GM21576 (cell line): ENCODE measurements at regions not wholly inside any gene's neighbourhood (a gene's known extent, or its start where the extent isn't known, plus 50 kb on each side); places are given as distances from the start of the nearest gene placed in this dataset.
"Not testable (repeated sequence)": the region's sequence is repeated elsewhere in the genome, so short reads cannot be mapped to it uniquely, and the experiment has no call there.

Experiments
- ATAC-seq: cut with Tn5 transposase; IDR thresholded peaks from one replicate; pipeline ENCODE4 v1.9.1; 2021; ENCODE audit warnings: mild to moderate bottlenecking, moderate library complexity; ENCODE audit not compliant: unreplicated experiment

DNA sequence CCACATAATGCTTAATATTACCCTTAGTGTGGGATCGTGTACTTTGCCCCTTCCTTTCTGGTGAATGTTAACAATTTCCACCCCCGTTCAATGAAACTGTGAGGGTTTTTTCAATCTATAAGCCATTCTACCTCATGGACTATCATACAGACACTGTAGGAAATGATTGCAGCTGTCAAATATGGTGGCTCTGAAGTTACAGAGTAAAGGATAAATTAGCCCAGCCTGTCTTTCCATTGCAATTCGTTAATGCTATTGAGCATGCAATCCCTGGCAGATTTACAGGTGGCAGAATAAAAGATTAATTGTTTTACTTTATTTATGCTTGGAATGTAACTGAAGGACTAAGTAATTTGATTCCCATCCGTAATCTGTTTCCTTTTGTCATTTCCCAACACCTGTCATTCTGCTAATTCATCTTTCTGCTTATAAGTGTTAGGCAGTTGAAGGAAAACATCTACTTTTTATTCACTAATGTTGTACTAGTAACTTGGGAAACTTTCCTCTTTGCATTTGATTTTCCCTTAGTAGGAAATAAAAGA, 1211.6 kb upstream of the LRRN3 start:
- no peak for ATAC-seq

DNA sequence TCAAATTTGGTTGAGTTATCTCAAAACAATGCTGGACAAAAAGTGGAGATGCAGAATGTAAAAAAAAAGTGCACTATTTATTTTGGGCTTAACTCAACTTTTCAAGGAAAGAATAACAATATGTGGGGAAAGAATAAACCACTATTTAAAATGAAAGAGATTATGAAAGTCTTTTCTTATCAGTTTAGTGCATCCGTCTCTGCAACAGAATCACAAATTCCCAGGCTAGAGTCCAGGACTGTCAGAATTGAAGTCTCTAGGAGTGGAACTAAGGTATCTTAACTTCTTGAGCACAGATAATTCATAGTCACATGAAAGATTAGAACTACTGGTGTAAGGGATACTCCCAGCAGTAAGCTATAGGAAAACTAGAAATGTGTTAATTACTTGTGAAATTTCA, 1200.3 kb upstream of the LRRN3 start:
- no peak for ATAC-seq

DNA sequence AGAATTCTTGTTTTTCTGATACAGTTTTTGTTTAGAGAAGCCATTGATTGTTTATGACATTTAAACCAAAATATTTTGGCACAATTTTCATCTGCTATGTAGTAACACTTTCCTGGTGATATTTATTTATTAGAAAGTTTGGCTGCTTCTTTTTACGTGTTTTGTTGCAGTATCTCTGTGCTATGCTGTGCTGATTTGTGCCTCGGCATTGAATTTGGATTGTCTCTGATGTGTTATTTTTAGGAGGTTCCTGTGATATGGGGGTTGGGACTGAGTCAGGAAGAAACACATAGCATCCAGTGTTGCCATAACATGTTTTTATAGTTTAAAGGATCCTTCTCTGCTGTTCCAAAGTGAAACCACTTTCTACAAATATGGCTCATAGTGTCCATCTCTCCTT, 1197.7 kb upstream of the LRRN3 start:
- no peak for ATAC-seq

DNA sequence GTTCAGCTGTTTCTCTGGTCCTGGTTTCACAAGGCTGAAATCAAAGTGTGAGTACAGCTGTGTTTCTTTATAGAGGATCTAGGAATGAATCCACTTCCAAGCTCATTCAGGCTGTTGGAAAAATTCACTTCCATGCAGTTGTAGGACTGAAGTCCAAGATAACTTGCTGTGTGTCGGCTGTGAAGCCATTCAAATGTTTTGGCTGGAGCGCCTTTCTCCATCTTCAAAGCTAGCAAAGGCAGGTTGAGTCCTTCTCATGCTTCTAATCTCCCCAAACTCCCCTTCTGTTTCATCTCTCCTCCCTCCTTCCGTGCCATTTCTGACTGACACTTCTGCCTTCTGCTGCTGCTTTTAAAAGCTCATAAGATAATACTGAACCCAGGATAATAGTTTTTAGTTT, 1195.4 kb upstream of the LRRN3 start:
- ATAC-seq, result no peak

DNA sequence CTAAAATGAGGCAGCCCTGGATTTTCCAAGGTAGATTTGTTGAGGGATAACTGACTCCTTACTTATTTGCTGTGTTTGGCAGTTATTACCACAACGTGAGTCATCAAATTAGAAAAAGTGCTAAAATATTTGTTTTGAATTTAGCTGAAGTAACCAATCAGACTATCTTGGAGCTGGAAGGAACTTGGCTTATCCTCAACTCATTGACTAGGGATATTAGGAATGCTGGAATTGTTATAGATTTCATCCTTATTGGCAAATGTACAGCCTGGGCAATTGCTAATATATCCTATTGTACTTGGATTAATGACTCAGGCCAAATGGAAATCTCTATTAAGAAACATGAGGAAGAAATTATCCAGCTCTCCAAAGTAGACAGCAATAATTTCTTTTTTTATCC, 1189.0 kb upstream of the LRRN3 start:
- no peak for ATAC-seq

DNA sequence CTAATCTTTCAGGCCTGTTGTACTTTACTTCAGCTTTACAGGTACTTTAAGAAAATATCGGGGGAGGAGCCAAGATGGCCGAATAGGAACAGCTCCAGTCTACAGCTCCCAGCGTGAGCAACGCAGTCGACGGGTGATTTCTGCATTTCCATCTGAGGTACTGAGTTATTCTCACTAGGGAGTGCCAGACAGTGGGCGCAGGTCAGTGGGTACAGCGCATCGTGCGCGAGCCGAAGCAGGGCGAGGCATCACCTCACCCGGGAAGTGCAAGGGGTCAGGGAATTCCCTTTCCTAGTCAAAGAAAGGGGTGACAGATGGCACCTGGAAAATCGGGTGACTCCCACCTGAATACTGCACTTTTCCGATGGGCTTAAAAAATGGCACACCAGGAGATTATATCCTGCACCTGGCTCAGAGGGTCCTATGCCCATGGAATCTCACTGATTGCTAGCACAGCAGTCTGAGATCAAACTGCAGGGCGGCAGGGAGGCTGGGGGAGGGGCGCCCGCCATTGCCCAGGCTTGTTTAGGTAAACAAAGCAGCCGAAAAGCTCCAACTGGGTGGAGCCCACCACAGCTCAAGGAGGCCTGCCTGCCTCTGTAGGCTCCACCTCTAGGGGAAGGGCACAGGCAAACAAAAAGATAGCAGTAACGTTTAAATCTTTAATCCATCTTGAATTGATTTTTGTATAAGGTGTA, 1185.4 kb upstream of the LRRN3 start:
- not testable (repeated sequence) for ATAC-seq

DNA sequence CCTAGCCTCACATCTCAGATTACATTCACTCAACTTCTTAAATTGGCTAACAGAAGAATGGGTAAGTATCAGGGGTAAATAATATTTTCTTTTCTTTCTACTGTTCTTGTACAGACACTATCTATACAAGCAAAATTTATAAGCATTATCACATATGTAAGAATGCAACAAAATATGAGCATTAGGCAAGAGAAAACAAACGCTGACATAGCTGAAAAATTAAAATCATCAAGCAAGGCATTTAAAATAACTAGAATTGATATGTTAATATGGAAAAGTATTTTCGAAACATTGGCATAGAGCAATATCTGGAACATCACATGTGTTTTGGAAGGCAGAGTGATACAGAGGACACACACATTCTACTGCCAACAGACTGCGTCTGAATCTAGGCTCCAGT, 1175.3 kb upstream of the LRRN3 start:
- ATAC-seq, result no peak

DNA sequence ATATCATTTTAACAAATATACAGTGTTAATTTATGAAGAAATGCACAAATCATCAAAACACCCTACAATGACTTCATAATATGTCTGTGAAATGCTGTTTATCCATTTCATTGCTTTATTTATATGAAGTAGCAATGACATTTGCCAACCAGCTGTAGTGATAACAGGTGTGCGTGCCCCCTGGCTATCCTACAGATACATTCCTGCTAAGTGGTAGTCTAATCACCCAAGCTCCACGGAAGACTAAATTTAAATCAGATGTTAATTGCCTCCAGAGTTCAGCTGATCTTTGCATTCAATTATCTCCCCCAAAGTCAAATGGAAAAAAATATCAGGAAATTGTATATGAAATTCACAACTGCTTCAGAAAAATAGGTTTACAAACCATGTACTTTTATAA, 1164.2 kb upstream of the LRRN3 start:
- ATAC-seq, result no peak

DNA sequence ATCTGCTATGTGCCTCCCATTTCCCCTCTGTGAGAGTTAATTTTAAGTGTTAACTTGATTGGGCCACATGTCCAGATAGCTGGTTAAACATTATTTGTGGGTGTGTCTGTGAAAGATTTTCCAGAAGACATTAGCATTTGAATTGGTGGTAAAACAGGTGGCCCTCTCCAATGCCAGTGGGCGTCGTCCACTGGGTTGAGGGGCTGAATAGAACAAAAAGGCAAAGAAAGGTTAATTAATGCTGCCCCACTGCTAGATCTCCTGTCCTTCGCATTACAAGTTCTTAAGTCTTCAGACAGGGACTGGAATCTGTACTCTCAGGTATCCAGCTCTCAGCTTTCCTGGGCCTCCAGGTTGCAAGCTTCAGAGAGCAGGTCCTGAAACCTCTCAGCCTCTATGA, 1160.9 kb upstream of the LRRN3 start:
- no peak for ATAC-seq

DNA sequence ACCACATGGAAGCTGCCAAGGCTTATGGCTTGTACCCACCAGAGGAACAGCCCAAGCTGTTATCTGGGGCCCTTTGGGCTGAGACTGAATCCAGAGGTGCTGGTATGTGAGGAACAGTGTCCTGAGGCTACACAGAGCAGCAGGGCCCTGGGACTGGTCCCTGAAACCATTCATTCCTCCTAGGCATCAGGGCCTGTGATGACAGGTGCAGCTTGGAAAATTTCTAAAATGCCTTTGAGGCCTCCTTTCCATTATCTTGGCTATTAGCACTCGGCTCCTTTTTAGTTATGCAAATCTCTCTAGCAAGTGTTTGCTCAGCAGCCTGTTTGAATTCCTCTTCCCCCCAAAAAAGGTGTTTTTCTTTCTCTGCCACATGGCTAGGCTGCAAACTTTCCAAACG, 1151.7 kb upstream of the LRRN3 start:
- ATAC-seq, result no peak

DNA sequence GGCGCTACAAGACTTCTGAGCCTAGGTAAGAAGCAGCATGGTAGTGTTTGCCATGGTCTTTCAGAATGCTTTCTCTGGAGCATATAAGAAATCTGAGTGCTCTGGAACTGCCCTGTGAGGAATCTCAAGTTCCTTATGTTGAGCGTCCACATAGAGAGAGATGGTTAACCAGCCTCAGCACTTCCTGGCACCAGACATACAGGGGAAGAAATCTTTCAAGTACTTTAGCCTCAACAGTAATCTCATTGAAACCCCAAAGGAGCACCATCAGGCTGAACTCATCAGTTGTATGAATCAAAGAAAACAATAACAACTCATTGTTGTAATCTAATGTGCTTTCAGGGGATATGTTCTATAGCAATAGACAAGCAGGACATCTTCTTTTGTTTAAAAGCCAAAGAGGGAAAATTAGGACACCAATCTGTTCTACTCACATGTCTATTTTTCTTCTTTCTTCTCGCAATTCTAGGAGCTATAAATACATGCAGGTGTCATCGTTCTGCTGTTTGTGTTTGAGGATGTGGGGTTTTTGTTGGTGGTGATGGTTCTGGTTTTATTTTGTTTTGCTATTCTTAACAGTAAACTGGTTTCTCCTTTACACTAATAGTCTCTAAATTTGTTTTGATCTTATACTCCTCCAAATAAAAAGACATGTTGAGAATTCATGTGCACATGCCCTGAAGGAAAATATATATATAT, 1145.0 kb upstream of the LRRN3 start:
- ATAC-seq, result no peak

DNA sequence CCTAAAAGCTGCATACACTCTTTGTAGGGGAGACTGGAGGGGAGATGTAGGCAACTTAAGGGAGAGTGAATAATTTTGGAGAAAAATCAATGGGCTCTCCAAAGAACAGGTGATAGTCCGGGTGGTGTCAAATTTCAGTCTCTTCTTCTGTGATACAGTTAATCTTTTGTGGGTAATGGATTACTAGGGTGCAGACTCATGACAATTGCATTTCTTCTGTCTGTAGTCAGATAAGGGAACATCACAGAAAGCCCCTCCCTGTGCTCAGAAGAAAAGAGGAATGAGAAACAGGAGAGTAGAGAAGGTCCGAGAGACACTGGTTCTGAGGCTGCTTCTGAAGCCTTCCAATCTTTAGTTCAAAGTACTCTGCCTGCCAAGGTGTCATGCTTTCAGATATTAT, 1140.7 kb upstream of the LRRN3 start:
- ATAC-seq, result no peak

DNA sequence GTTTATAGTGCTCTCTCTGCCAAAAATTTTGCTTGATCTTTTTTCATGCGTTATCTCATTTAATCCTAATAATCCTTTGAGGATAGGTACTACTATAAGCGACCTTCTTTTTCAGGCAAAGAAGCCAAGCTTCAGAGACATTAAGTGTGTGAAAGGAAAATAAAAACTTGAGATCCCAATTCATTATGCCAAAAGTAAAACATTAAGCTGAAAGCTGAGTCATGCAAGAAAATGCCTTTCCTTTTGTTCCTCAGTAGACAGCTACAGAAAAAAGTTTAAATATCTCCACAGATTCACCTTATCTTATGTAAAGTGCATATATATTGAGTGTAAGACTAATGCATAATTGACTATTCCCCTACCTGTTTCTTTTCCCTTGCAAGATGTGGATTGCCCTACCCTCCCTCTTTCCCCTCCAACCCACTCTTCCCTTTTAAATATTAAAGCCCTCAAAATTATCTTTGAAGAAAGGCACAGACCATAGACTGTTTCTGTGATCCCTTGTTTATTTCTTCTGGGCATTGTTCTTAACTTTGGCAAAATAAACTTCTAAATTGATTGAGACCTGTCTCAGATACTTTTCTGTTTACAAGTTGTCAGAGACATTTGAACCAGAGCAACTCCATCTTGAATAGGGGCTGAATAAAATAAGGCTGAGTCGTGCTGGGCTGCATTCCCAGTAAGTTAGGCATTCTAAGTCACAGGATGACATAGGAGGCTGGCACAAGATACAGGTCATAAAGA, 1139.9 kb upstream of the LRRN3 start:
- no peak for ATAC-seq

DNA sequence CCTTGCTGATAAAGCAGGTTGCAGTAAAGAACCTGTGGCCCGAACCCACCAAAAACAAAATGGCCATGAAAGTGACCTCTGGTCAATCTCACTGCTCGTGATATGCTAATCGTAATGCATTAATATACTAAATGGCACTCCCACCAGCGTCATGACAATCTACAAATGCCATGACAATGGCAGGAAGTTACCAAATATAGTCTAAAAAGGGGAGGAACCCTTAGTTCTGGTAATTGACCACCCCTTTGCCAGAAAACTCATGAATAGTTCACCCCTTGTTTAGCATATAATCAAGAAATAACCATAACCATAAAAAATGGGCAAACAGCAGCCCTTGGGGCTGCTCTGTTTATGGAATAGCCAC, 1139.4 kb upstream of the LRRN3 start:
- ATAC-seq, result no peak

DNA sequence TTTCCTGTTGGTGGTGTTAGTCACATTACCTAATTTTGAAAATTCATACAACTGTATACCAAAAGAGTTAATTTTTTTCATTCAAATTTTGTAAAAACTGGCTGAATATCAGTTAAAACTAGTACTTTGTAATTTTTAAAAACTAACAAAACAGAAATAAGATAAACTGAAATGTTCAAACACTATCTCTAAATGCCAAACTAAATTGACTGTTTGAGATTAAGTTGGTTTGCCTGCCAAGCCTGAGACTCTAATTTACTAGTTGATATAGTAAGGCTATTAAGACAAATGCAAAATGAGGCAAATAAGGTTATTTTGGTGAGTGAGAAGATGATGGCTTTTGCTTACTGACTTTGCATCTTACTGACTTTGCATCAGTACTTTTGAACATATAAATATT, 1134.9 kb upstream of the LRRN3 start:
- no peak for ATAC-seq

DNA sequence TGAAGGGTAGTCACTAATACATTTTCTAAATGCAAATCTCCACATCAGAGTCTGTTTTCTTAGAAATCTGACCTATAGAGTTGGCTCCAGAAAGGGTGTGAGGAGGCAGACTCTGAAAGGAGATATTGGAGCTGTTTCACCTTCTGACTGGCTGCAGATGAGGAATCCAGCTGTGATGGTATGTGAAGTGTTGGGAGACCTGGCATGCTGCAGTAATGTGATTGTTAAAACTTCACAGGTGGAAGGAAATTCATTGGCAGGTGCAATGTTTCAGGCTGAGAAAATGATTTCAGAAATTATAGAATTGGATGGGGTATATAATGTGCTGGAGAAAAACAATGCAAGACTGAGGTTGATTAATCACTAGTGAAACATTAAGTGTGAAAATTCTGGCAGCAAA, 1134.0 kb upstream of the LRRN3 start:
- ATAC-seq, result no peak

DNA sequence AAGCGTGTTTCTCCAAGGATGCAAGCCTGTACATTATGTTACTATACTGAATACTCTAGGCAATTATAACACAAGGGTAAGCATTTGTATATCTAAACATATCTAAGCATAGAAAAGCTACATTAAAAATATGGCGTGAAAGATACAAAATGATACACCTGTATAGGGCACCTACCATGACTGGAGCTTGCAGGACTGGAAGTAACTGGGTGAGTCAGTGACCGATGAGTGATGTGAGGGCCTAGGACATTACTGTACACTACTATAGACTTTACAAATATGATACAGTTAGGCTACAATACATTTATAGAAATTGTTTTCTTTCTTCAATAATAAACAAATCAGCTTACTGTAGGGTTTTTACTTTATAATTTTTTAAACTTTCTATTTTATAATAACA, 1127.2 kb upstream of the LRRN3 start:
- no peak for ATAC-seq

DNA sequence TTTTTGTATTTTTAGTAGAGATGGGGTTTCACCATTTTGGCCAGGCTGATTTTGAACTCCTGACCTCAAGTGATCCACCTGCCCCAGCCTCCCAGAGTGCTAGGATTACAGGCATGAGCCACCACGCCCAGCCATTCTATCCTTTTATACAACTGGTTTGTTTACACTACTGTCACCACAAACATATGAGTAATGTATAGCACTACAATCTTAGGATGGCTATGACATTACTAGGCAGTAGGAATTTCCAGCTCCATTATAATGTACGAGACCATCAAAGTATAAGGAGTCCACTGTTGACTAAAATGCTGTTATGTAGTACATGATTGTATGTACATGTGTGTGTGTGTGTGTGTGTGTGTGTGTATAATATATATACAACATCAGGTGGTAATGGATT, 1126.1 kb upstream of the LRRN3 start:
- no peak for ATAC-seq

DNA sequence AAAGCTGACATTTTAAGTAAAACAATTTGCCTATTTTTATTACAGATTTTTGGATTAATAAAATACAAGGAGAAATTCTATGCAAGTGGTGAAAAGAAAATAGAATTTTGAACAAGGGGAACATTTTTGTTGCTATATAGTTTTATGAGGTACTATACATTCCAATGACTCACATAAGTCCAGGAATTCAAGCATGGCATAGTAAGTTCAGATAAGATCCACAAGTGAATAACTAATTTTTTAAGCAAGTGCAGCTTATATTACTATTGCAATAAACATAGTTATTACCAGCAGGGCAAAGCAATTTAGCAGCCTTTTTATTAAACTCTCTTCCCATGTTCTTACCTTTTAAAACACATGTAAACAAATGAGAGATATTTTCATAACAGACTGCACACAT, 1123.5 kb upstream of the LRRN3 start:
- no peak for ATAC-seq

DNA sequence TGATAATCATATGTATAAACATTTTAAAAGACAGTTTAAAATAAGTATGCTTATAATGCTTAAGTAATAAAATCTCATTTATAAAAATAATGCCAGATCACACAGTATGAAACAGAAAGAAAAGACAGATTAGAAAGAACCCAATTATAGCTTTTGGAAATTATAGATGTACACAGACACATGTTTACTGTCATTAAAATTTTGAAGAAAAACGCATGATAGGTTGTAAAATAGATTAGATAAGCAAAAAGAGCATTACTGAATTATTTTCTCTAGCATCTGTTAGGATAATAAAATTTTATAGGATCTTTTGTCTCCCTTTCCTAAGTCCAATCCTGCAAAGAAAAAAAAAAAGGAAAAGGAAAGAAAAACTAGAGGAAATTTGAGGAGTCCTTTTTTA, 1107.3 kb upstream of the LRRN3 start:
- no peak for ATAC-seq

DNA sequence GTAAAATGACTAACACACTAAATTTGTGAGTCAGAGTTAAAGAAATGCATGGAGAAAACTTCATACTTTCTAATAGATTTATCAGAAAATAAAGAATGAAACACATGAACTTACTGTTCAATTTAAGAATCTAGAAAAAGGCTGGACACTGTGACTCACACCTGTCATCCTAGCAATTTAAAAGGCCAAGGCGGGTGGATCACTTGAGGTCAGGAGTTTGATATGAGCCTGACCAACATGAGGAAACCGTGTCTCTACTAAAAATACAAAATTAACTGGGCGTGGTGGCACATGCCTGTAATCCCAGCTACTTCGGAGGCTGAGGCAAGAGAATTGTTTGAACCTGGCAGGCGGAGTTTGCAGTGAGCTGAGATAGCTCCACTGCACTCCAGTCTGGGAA, 1106.2 kb upstream of the LRRN3 start:
- ATAC-seq, result no peak

DNA sequence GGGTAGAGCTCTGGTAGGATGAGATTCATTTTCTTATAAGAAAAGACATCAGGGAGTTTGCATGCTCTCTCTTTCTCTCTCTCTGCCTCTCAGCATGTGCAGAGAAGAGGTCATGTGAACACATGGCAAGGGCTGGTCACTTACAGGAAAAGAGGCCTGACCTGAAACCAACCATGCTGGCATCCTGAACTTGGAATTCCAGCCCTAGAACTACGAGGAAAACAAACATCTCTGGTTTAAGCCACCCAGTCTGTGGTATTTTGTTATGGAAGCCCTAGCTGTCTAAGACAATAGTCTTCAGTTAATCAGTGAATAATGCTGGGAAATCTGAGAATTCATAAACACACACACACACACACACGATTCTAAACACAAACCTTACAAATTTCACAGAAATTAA, 1104.2 kb upstream of the LRRN3 start:
- no peak for ATAC-seq
